ENCODE measurements at regions not wholly inside any gene's neighbourhood (a gene's known extent, or its start where the extent isn't known, plus 50 kb on each side); places are given as distances from the start of the nearest gene placed in this dataset.
A peak's percentile ranks its signal among the peaks of the same experiment; 100 is the strongest.

GRCh38 chr6:12494161-12494560, 204.0 kb downstream of the EDN1 start:
- WGBS, 2 donors (ENCODE audit: extremely low coverage in 2 of 2, insufficient read length in 2 of 2, insufficient replicate concordance in 1 of 2) = no CpG with 5 or more reads among the region's 7 CpGs
- H3K4me3 ChIP-seq (ENCODE audit: low read length in 2 of 2) = no peak overlapping the region

GRCh38 chr6:12501990-12502389, 211.8 kb downstream of the EDN1 start:
- no peak overlapping the region for H2BK120ac ChIP-seq (ENCODE audit: low read depth, low read length)
- H3K79me1 ChIP-seq (ENCODE audit: low read depth, low read length) = no peaks in the 10 kb centered on the region
- no peak overlapping the region for H3K4me2 ChIP-seq (ENCODE audit: insufficient read depth, low read length, poor library complexity, severe bottlenecking)
- H4K91ac ChIP-seq (ENCODE audit: low read depth, low read length, poor library complexity) = no peak overlapping the region
- H2AFZ ChIP-seq (ENCODE audit: low read length) = no peak overlapping the region
- WGBS, 2 donors (ENCODE audit: extremely low coverage in 2 of 2, insufficient read length in 2 of 2, insufficient replicate concordance in 1 of 2) = no CpG with 5 or more reads among the region's 1 CpG
- no peak overlapping the region for H3K18ac ChIP-seq (ENCODE audit: low read length)
- H2AK5ac ChIP-seq (ENCODE audit: low read depth, low read length) = no peak overlapping the region
- H3K36me3 ChIP-seq (replicated peaks in 1 of 2; ENCODE audit: control insufficient read depth in 2 of 2, insufficient read depth in 2 of 2, low read length in 2 of 2) = no peaks in the 10 kb centered on the region
- no peak overlapping the region for H3K14ac ChIP-seq (ENCODE audit: low read length)
- no peak for DNase-seq (ENCODE audit: low spot score)
- H2BK12ac ChIP-seq (ENCODE audit: low read length) = no peak overlapping the region
- H3K23ac ChIP-seq (ENCODE audit: low read depth, low read length, poor library complexity) = no peak overlapping the region
- no peak overlapping the region for H2BK15ac ChIP-seq (ENCODE audit: low read length)
- no peaks in the 10 kb centered on the region for H3K9me3 ChIP-seq (replicated peaks in 1 of 2; ENCODE audit: control insufficient read depth in 2 of 2, insufficient read depth in 1 of 2, low read depth in 1 of 2, low read length in 2 of 2)
- no peak overlapping the region for H2BK5ac ChIP-seq (ENCODE audit: low read length)
- H3K4me3 ChIP-seq (ENCODE audit: low read length in 2 of 2) = no peak overlapping the region
- H4K8ac ChIP-seq (ENCODE audit: low read depth, low read length) = no peak overlapping the region
- no peaks in the 10 kb centered on the region for H3K4me1 ChIP-seq (ENCODE audit: control insufficient read depth in 2 of 2, insufficient read depth in 1 of 2, low read depth in 1 of 2, low read length in 2 of 2)
- no peak overlapping the region for H3K4ac ChIP-seq (ENCODE audit: low read length)
- H3K27ac ChIP-seq (replicated peaks; ENCODE audit: low read length) = no peak overlapping the region
- H3K27me3 ChIP-seq (ENCODE audit: control insufficient read depth in 3 of 3, insufficient read depth in 3 of 3, low read depth in 1 of 3, low read length in 3 of 3) = no peaks in the 10 kb centered on the region
- no peak overlapping the region for H3K9ac ChIP-seq (ENCODE audit: low read depth, low read length, poor library complexity)

More at GRCh38 chr6:12494161-12494560, 204.0 kb downstream of the EDN1 start:
- no peak overlapping the region for H2BK5ac ChIP-seq (ENCODE audit: low read length)
- no peak overlapping the region for H4K91ac ChIP-seq (ENCODE audit: low read depth, low read length, poor library complexity)
- no peaks in the 10 kb centered on the region for H3K27me3 ChIP-seq (ENCODE audit: control insufficient read depth in 3 of 3, insufficient read depth in 3 of 3, low read depth in 1 of 3, low read length in 3 of 3)
- H2BK15ac ChIP-seq (ENCODE audit: low read length) = no peak overlapping the region
- H2BK120ac ChIP-seq (ENCODE audit: low read depth, low read length) = peak overlapping the region; percentile 22
- peaks cover 0 to 4% of the 10 kb centered on the region in 2 donors for H3K9me3 ChIP-seq (replicated peaks in 1 of 2; ENCODE audit: control insufficient read depth in 2 of 2, insufficient read depth in 1 of 2, low read depth in 1 of 2, low read length in 2 of 2)
- no peaks in the 10 kb centered on the region for H3K4me1 ChIP-seq (ENCODE audit: control insufficient read depth in 2 of 2, insufficient read depth in 1 of 2, low read depth in 1 of 2, low read length in 2 of 2)
- no peak overlapping the region for H3K27ac ChIP-seq (replicated peaks; ENCODE audit: low read length)
- peak overlapping the region; percentile 15 for H3K18ac ChIP-seq (ENCODE audit: low read length)
- H3K4me2 ChIP-seq (ENCODE audit: insufficient read depth, low read length, poor library complexity, severe bottlenecking) = no peak overlapping the region
- no peak overlapping the region for H3K4ac ChIP-seq (ENCODE audit: low read length)
- no peak overlapping the region for H2AK5ac ChIP-seq (ENCODE audit: low read depth, low read length)
- no peak overlapping the region for H3K14ac ChIP-seq (ENCODE audit: low read length)
- no peaks in the 10 kb centered on the region for H3K79me1 ChIP-seq (ENCODE audit: low read depth, low read length)
- H3K23ac ChIP-seq (ENCODE audit: low read depth, low read length, poor library complexity) = no peak overlapping the region
- H4K8ac ChIP-seq (ENCODE audit: low read depth, low read length) = no peak overlapping the region
- DNase-seq (ENCODE audit: low spot score) = no peak
- H2AFZ ChIP-seq (ENCODE audit: low read length) = no peak overlapping the region
- no peak overlapping the region for H3K9ac ChIP-seq (ENCODE audit: low read depth, low read length, poor library complexity)
- no peaks in the 10 kb centered on the region for H3K36me3 ChIP-seq (replicated peaks in 1 of 2; ENCODE audit: control insufficient read depth in 2 of 2, insufficient read depth in 2 of 2, low read length in 2 of 2)
- no peak overlapping the region for H2BK12ac ChIP-seq (ENCODE audit: low read length)

- Histone ChIP-seq H4K8ac (ENCODE audit: low read depth, low read length) (no peak overlapping the region), H3K14ac (ENCODE audit: low read length) (no peak overlapping the region), H2AFZ (ENCODE audit: low read length) (no peak overlapping the region), H3K4me1 (ENCODE audit: control insufficient read depth in 2 of 2, insufficient read depth in 1 of 2, low read depth in 1 of 2, low read length in 2 of 2) (no peaks in the 10 kb centered on the region), H3K18ac (ENCODE audit: low read length) (no peak overlapping the region), H4K91ac (ENCODE audit: low read depth, low read length, poor library complexity) (no peak overlapping the region), H3K36me3 (replicated peaks in 1 of 2; ENCODE audit: control insufficient read depth in 2 of 2, insufficient read depth in 2 of 2, low read length in 2 of 2) (no peaks in the 10 kb centered on the region), H2AK5ac (ENCODE audit: low read depth, low read length) (no peak overlapping the region), H3K27me3 (ENCODE audit: control insufficient read depth in 3 of 3, insufficient read depth in 3 of 3, low read depth in 1 of 3, low read length in 3 of 3) (no peaks in the 10 kb centered on the region), H2BK15ac (ENCODE audit: low read length) (no peak overlapping the region), H2BK5ac (ENCODE audit: low read length) (no peak overlapping the region), H2BK120ac (ENCODE audit: low read depth, low read length) (no peak overlapping the region), H3K4ac (ENCODE audit: low read length) (no peak overlapping the region), H3K9ac (ENCODE audit: low read depth, low read length, poor library complexity) (no peak overlapping the region), H3K9me3 (replicated peaks in 1 of 2; ENCODE audit: control insufficient read depth in 2 of 2, insufficient read depth in 1 of 2, low read depth in 1 of 2, low read length in 2 of 2) (no peaks in the 10 kb centered on the region), H3K79me1 (ENCODE audit: low read depth, low read length) (no peaks in the 10 kb centered on the region), H3K23ac (ENCODE audit: low read depth, low read length, poor library complexity) (no peak overlapping the region), H3K27ac (replicated peaks; ENCODE audit: low read length) (no peak overlapping the region), H3K4me2 (ENCODE audit: insufficient read depth, low read length, poor library complexity, severe bottlenecking) (no peak overlapping the region), H2BK12ac (ENCODE audit: low read length) (no peak overlapping the region), H3K4me3 (ENCODE audit: low read length in 2 of 2) (no peak overlapping the region)
- no peak for DNase-seq (ENCODE audit: low spot score)
- no CpG with 5 or more reads among the region's 2 CpGs for WGBS, 2 donors (ENCODE audit: extremely low coverage in 2 of 2, insufficient read length in 2 of 2, insufficient replicate concordance in 1 of 2)
Measured at GRCh38 chr6:12504325-12504966, 212.1 kb upstream of the PHACTR1 start.

GRCh38 chr6:12505486-12505885, 211.1 kb upstream of the PHACTR1 start:
- no peak overlapping the region for H3K4me2 ChIP-seq (ENCODE audit: insufficient read depth, low read length, poor library complexity, severe bottlenecking)
- DNase-seq (ENCODE audit: low spot score) = no peak
- no peaks in the 10 kb centered on the region for H3K36me3 ChIP-seq (replicated peaks in 1 of 2; ENCODE audit: control insufficient read depth in 2 of 2, insufficient read depth in 2 of 2, low read length in 2 of 2)
- no CpG with 5 or more reads among the region's 4 CpGs for WGBS, 2 donors (ENCODE audit: extremely low coverage in 2 of 2, insufficient read length in 2 of 2, insufficient replicate concordance in 1 of 2)
- no peaks in the 10 kb centered on the region for H3K9me3 ChIP-seq (replicated peaks in 1 of 2; ENCODE audit: control insufficient read depth in 2 of 2, insufficient read depth in 1 of 2, low read depth in 1 of 2, low read length in 2 of 2)
- H2BK5ac ChIP-seq (ENCODE audit: low read length) = no peak overlapping the region
- no peak overlapping the region for H3K4ac ChIP-seq (ENCODE audit: low read length)
- H3K4me1 ChIP-seq (ENCODE audit: control insufficient read depth in 2 of 2, insufficient read depth in 1 of 2, low read depth in 1 of 2, low read length in 2 of 2) = no peaks in the 10 kb centered on the region
- no peak overlapping the region for H3K23ac ChIP-seq (ENCODE audit: low read depth, low read length, poor library complexity)
- no peak overlapping the region for H3K4me3 ChIP-seq (ENCODE audit: low read length in 2 of 2)
- H2BK120ac ChIP-seq (ENCODE audit: low read depth, low read length) = no peak overlapping the region
- no peak overlapping the region for H3K18ac ChIP-seq (ENCODE audit: low read length)
- H3K27ac ChIP-seq (replicated peaks; ENCODE audit: low read length) = no peak overlapping the region
- H4K91ac ChIP-seq (ENCODE audit: low read depth, low read length, poor library complexity) = no peak overlapping the region
- no peak overlapping the region for H2BK12ac ChIP-seq (ENCODE audit: low read length)
- no peak overlapping the region for H4K8ac ChIP-seq (ENCODE audit: low read depth, low read length)
- H3K79me1 ChIP-seq (ENCODE audit: low read depth, low read length) = no peaks in the 10 kb centered on the region
- H2AK5ac ChIP-seq (ENCODE audit: low read depth, low read length) = no peak overlapping the region
- no peak overlapping the region for H2BK15ac ChIP-seq (ENCODE audit: low read length)
- no peak overlapping the region for H3K14ac ChIP-seq (ENCODE audit: low read length)
- no peak overlapping the region for H2AFZ ChIP-seq (ENCODE audit: low read length)
- no peak overlapping the region for H3K9ac ChIP-seq (ENCODE audit: low read depth, low read length, poor library complexity)
- no peaks in the 10 kb centered on the region for H3K27me3 ChIP-seq (ENCODE audit: control insufficient read depth in 3 of 3, insufficient read depth in 3 of 3, low read depth in 1 of 3, low read length in 3 of 3)
